B cell (primary cell): ENCODE measurements at regions not wholly inside any gene's neighbourhood (a gene's known extent, or its start where the extent isn't known, plus 50 kb on each side); places are given as distances from the start of the nearest gene placed in this dataset.

ENCODE experiments used
- EZH2 ChIP-seq: IDR thresholded peaks from 2 replicates; pipeline ENCODE4 v1.6.1; 2012; ENCODE audit warnings: borderline replicate concordance, low read depth, mild to moderate bottlenecking, moderate library complexity, low read length; ENCODE audit not compliant: insufficient read depth, poor library complexity, severe bottlenecking
- TF ChIP-seq, protein P1 (sequence below): fragments of 200-600 bp; IDR thresholded peaks from one replicate; pipeline ENCODE4 v1.8.0; 2022; ENCODE audit warnings: antibody characterized with exemption, mild to moderate bottlenecking

DNA sequence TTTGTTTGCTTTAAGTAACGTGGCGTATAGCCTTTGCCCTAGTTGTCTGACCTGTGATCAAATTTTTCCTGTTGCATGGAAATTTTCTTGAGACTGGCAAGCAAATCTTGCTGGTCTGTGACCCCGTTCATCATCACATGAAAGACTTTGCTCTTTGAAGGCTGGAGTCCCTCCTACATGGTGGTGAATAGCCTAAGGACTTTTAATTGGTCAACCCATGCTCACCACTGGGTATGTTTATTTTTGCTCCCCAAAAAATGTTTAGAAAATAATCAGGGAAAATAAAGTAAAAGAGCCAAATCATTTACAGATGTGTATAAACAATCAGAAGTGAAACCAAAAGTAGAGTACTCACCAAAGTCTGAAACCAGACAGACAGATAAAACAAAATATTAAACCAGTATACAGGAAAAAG lies 1075.3 kb upstream of the ALCAM start:
- TF ChIP-seq, protein P1, sequence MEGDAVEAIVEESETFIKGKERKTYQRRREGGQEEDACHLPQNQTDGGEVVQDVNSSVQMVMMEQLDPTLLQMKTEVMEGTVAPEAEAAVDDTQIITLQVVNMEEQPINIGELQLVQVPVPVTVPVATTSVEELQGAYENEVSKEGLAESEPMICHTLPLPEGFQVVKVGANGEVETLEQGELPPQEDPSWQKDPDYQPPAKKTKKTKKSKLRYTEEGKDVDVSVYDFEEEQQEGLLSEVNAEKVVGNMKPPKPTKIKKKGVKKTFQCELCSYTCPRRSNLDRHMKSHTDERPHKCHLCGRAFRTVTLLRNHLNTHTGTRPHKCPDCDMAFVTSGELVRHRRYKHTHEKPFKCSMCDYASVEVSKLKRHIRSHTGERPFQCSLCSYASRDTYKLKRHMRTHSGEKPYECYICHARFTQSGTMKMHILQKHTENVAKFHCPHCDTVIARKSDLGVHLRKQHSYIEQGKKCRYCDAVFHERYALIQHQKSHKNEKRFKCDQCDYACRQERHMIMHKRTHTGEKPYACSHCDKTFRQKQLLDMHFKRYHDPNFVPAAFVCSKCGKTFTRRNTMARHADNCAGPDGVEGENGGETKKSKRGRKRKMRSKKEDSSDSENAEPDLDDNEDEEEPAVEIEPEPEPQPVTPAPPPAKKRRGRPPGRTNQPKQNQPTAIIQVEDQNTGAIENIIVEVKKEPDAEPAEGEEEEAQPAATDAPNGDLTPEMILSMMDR = no peak
- TF ChIP-seq EZH2 = no peak
